LNCaP clone FGC (cell line): ENCODE measurements at regions not wholly inside any gene's neighbourhood (a gene's known extent, or its start where the extent isn't known, plus 50 kb on each side); places are given as distances from the start of the nearest gene placed in this dataset.

Experiments used
- DNase-seq: peaks from one replicate; pipeline ENCODE4 v3.0.0-alpha.2; 2011; ENCODE audit warnings: low read depth
- H3K4me3 ChIP-seq: 2 replicates; pipeline ENCODE4 v1.5.1; 2011; ENCODE audit warnings: mild to moderate bottlenecking, low read depth, low read length, control low read depth
- TF ChIP-seq, protein P1 (sequence below): IDR thresholded peaks from 2 replicates; pipeline ENCODE4 v1.5.1; 2012; ENCODE audit warnings: mild to moderate bottlenecking; ENCODE audit not compliant: control insufficient read depth, insufficient read depth; ENCODE audit errors: extremely low read depth

DNA sequence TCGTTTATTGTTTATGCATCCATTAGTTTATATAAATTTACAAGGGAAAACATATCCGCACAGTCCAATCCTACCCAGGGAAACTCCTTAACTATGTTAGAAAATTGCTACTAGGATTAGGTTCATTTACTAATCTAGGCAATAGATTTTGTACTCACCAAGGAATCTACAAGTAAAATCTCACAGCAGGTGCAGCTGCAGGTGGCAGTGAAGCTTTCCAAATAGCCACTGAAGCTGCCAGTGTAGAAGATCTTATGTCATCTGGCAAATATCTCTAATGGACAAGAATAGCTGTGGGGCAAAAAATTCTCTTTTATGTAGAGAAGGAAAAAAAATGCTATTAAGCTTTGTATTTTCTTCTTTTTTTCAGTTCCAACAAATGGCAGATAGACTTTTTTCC, 963.4 kb upstream of the ADGRL4 start:
- no peak overlapping the region for H3K4me3 ChIP-seq
- TF ChIP-seq, protein P1, sequence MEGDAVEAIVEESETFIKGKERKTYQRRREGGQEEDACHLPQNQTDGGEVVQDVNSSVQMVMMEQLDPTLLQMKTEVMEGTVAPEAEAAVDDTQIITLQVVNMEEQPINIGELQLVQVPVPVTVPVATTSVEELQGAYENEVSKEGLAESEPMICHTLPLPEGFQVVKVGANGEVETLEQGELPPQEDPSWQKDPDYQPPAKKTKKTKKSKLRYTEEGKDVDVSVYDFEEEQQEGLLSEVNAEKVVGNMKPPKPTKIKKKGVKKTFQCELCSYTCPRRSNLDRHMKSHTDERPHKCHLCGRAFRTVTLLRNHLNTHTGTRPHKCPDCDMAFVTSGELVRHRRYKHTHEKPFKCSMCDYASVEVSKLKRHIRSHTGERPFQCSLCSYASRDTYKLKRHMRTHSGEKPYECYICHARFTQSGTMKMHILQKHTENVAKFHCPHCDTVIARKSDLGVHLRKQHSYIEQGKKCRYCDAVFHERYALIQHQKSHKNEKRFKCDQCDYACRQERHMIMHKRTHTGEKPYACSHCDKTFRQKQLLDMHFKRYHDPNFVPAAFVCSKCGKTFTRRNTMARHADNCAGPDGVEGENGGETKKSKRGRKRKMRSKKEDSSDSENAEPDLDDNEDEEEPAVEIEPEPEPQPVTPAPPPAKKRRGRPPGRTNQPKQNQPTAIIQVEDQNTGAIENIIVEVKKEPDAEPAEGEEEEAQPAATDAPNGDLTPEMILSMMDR, result no peak
- DNase-seq, result no peak

DNA sequence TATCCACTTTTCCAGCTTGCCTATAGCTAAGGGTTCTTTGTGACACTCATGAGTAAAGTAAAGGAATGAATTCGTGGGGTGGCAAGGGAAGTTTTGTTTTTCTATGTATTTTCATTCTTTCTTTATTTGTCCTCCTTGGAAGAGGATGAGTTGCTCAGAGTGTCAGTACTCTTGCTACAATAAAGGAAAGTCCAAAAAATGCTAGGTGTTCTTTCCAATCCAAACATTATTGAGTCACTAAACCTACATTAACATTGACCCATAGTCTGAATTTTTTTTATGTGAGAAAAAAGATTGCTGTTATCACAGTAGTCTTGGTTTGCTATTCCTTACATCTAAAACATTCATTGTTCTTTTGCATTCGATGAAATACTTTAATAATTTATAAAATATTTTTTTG, 959.9 kb upstream of the ADGRL4 start:
- DNase-seq, result peak; percentile 6
- TF ChIP-seq, protein P1, result no peak
- no peak overlapping the region for H3K4me3 ChIP-seq

DNA sequence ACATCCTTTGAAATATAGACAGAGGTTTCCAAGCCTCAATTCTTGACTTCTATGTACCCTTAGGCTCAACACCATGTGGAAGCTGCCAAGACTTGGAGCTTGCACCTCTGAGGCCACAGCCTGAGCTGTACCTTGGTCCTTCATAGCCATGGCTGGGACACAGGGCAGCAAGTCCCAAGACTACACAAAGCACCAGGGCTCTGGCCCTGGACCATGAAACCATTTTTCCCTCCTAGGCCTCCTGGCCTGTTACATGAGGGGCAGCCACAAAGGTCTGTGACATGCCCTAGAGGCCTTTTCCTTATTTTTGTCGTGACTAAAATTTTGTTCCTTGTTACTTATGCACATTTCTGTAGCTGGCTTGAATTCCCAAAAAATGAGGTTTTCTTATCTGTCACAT, 953.1 kb upstream of the ADGRL4 start:
- no peak overlapping the region for H3K4me3 ChIP-seq
- DNase-seq, result no peak
- TF ChIP-seq, protein P1, result no peak

DNA sequence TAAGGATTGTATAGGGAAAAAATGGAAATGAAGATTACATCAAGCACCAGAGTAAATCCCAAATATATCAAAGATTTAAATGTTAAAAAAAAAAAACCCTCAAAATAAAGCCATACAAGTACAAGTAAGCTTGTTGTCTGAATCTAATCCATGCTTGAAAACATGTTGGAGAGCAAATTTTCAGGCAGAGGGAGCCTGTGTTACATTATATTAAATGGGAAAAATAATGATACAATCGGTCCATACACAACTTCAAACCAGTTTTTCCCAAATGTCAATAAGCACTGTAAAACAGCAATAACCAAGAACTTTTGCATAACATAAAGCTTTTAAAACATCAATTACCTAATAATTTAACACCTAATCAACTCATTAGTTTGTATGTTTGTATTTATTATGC, 949.4 kb upstream of the ADGRL4 start:
- no peak for DNase-seq
- TF ChIP-seq, protein P1, result no peak
- H3K4me3 ChIP-seq, result no peak overlapping the region

DNA sequence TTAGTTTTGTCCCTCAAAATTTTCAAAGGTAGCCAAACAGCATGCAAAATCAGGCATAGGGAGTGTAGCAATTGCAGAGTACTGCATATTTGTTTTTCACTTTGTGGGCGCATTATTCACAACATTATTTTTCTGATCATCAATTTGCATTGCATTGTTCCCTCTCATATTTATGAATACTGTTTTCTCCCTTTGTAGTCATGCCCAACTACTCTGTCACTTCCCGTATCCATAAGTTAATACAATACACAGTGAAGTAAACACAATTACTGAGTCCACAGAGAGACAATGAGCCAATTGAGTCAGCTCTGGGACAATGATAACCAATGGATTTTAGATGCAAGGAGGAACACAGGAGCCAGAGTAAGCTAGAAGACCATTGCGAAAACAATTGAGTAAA, 944.0 kb upstream of the ADGRL4 start:
- TF ChIP-seq, protein P1, result no peak
- no peak for DNase-seq
- no peak overlapping the region for H3K4me3 ChIP-seq

DNA sequence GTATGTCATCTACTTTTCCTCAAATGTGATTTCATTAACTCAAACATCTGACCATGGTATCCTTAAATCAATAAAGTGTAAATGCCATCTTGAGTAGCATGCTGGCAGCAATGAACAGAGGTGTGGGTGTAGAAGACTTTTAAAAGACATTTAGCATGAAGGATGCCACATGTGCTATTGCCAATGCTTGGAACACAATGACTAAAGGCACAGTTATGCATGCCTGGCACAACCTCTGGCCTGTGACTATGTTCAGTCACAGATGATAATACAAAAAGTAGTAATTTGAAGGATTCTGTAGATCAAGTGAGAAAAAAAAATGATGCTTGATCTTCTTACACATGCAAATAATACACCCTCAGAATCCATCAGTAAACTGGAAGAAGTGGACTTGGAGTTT, 938.9 kb upstream of the ADGRL4 start:
- H3K4me3 ChIP-seq, result no peak overlapping the region
- no peak for DNase-seq
- TF ChIP-seq, protein P1, result no peak

DNA sequence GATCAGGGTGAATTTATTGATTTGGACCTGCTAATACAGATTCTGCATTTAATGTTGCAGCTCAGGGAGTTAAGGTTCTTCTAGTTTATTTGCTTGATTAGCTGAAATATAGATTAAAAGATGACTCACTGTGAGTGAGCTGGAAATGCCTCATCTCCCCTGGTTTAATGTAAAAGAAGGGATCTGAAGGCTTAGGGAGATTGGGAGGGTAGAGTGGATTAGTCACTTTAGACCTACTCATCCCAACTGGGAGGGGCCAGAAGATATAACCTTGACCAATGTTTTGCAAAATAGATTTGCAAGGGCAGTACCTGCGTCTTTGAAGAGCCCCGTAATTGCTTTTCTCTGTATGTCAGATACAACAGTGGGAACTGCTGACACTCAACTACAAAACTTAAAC, 922.8 kb upstream of the ADGRL4 start:
- DNase-seq, result no peak
- H3K4me3 ChIP-seq, result no peak overlapping the region

More for the DNA sequence above, 922.8 kb upstream of the ADGRL4 start:
- TF ChIP-seq, protein P1, result no peak
